ENCODE measurements at regions not wholly inside any gene's neighbourhood (a gene's known extent, or its start where the extent isn't known, plus 50 kb on each side); places are given as distances from the start of the nearest gene placed in this dataset.
"Not testable (repeated sequence)": the region's sequence is repeated elsewhere in the genome, so short reads cannot be mapped to it uniquely, and the experiment has no call there.

- Histone ChIP-seq H3F3A (ENCODE audit: insufficient read depth) (no peaks in the 10 kb centered on the region), H3K9me2 (ENCODE audit: insufficient read depth) (no peaks in the 10 kb centered on the region), H3K4me3 (no peak overlapping the region), H3K27ac (no peak overlapping the region), H4K20me1 (ENCODE audit: insufficient read depth) (no peaks in the 10 kb centered on the region), H3K27me3 (replicated peaks; ENCODE audit: insufficient read depth) (no peaks in the 10 kb centered on the region), H3K4me2 (ENCODE audit: unreplicated experiment) (no peak overlapping the region), H3K4me1 (ENCODE audit: insufficient read depth) (no peaks in the 10 kb centered on the region), H3K9me3 (ENCODE audit: low read depth) (no peaks in the 10 kb centered on the region), H3K79me2 (ENCODE audit: insufficient read depth) (no peaks in the 10 kb centered on the region), H3K36me3 (ENCODE audit: low read depth) (no peaks in the 10 kb centered on the region), H2AFZ (no peak overlapping the region), H3K9ac (no peak overlapping the region)
- no peak for DNase-seq
- in situ Hi-C loops (cut with MboI), result no loop called here
- WGBS, 2 experiments (ENCODE audit: low coverage in 1 of 2, low lambda C conversion rate in 2 of 2, missing lambda C conversion rate in 2 of 2), result 48 to 56% methylated on average over 3 of the region's 3 CpGs
- TF ChIP-seq EZH2 (IDR thresholded peaks at IDR 0.05; ENCODE audit: insufficient read depth, poor library complexity, severe bottlenecking), result no peak
Observed at GRCh38 chr6:85237478-85237877, 212.4 kb upstream of the NT5E start.

GRCh38 chr6:85236636-85237035 lies 213.2 kb upstream of the NT5E start:
- H2AFZ ChIP-seq, result no peak overlapping the region
- H3K9me2 ChIP-seq (ENCODE audit: insufficient read depth), result no peaks in the 10 kb centered on the region
- no peaks in the 10 kb centered on the region for H3K36me3 ChIP-seq (ENCODE audit: low read depth)
- in situ Hi-C loops (cut with MboI), result no loop called here
- TF ChIP-seq EZH2phosphoT487 (IDR thresholded peaks at IDR 0.05; ENCODE audit: insufficient read depth, low read depth), result no peak
- no peak for TF ChIP-seq EZH2 (IDR thresholded peaks at IDR 0.05; ENCODE audit: insufficient read depth, poor library complexity, severe bottlenecking)
- H3K79me2 ChIP-seq (ENCODE audit: insufficient read depth), result no peaks in the 10 kb centered on the region
- no peaks in the 10 kb centered on the region for H3F3A ChIP-seq (ENCODE audit: insufficient read depth)
- no peak overlapping the region for H3K4me2 ChIP-seq (ENCODE audit: unreplicated experiment)
- no peaks in the 10 kb centered on the region for H4K20me1 ChIP-seq (ENCODE audit: insufficient read depth)
- DNase-seq, result no peak
- H3K4me3 ChIP-seq, result no peak overlapping the region
- WGBS, 2 experiments (ENCODE audit: low coverage in 1 of 2, low lambda C conversion rate in 2 of 2, missing lambda C conversion rate in 2 of 2), result 57 to 62% methylated on average over 3 of the region's 3 CpGs
- H3K4me1 ChIP-seq (ENCODE audit: insufficient read depth), result no peaks in the 10 kb centered on the region
- H3K27ac ChIP-seq, result no peak overlapping the region
- H3K9ac ChIP-seq, result no peak overlapping the region
- no peaks in the 10 kb centered on the region for H3K9me3 ChIP-seq (ENCODE audit: low read depth)
- no peaks in the 10 kb centered on the region for H3K27me3 ChIP-seq (replicated peaks; ENCODE audit: insufficient read depth)

- H4K20me1 ChIP-seq (ENCODE audit: insufficient read depth); H3K4me3 ChIP-seq; H2AFZ ChIP-seq; H3K4me1 ChIP-seq (ENCODE audit: insufficient read depth); DNase-seq; H3K36me3 ChIP-seq (ENCODE audit: low read depth); H3K79me2 ChIP-seq (ENCODE audit: insufficient read depth); H3K4me2 ChIP-seq (ENCODE audit: unreplicated experiment); H3K27me3 ChIP-seq (replicated peaks; ENCODE audit: insufficient read depth); H3F3A ChIP-seq (ENCODE audit: insufficient read depth); H3K9ac ChIP-seq; in situ Hi-C loops (cut with MboI); H3K9me3 ChIP-seq (ENCODE audit: low read depth); H3K27ac ChIP-seq; H3K9me2 ChIP-seq (ENCODE audit: insufficient read depth): not testable (repeated sequence)
- WGBS, 2 experiments (ENCODE audit: low coverage in 1 of 2, low lambda C conversion rate in 2 of 2, missing lambda C conversion rate in 2 of 2), result 0 to 5% methylated on average over 1 of the region's 1 CpG
Observed at GRCh38 chr6:85227345-85227744, 222.5 kb upstream of the NT5E start.

- peak; percentile 13 for DNase-seq
- H3K4me3 ChIP-seq; H3K4me2 ChIP-seq (ENCODE audit: unreplicated experiment); H3K27ac ChIP-seq; H3K9me2 ChIP-seq (ENCODE audit: insufficient read depth); H3K27me3 ChIP-seq (replicated peaks; ENCODE audit: insufficient read depth); in situ Hi-C loops (cut with MboI); H3K9me3 ChIP-seq (ENCODE audit: low read depth); H3K9ac ChIP-seq; H3K4me1 ChIP-seq (ENCODE audit: insufficient read depth); H3K36me3 ChIP-seq (ENCODE audit: low read depth); H4K20me1 ChIP-seq (ENCODE audit: insufficient read depth); H3K79me2 ChIP-seq (ENCODE audit: insufficient read depth); H3F3A ChIP-seq (ENCODE audit: insufficient read depth); H2AFZ ChIP-seq: not testable (repeated sequence)
- WGBS, 2 experiments (ENCODE audit: low coverage in 1 of 2, low lambda C conversion rate in 2 of 2, missing lambda C conversion rate in 2 of 2), result 6 to 15% methylated on average over 5 of the region's 5 CpGs
Observed at GRCh38 chr6:85212794-85213193, 237.1 kb upstream of the NT5E start.

- TF ChIP-seq EZH2 (IDR thresholded peaks at IDR 0.05; ENCODE audit: insufficient read depth, poor library complexity, severe bottlenecking), result no peak
- no peak for TF ChIP-seq EZH2phosphoT487 (IDR thresholded peaks at IDR 0.05; ENCODE audit: insufficient read depth, low read depth)
- Histone ChIP-seq H4K20me1 (ENCODE audit: insufficient read depth) (no peaks in the 10 kb centered on the region), H2AFZ (no peak overlapping the region), H3K4me3 (no peak overlapping the region), H3K36me3 (ENCODE audit: low read depth) (no peaks in the 10 kb centered on the region), H3K4me1 (ENCODE audit: insufficient read depth) (peaks cover 23% of the 10 kb centered on the region), H3K9ac (no peak overlapping the region), H3F3A (ENCODE audit: insufficient read depth) (peaks cover 18% of the 10 kb centered on the region), H3K4me2 (ENCODE audit: unreplicated experiment) (no peak overlapping the region), H3K9me3 (ENCODE audit: low read depth) (no peaks in the 10 kb centered on the region), H3K27ac (no peak overlapping the region), H3K27me3 (replicated peaks; ENCODE audit: insufficient read depth) (no peaks in the 10 kb centered on the region), H3K79me2 (ENCODE audit: insufficient read depth) (no peaks in the 10 kb centered on the region), H3K9me2 (ENCODE audit: insufficient read depth) (no peaks in the 10 kb centered on the region)
- in situ Hi-C loops (cut with MboI), result no loop called here
- DNase-seq, result no peak
Observed at GRCh38 chr6:85195243-85195642, 254.6 kb upstream of the NT5E start.
